NCI-H1417 treated with DMSO at 0.1 percent for 48 hours (cell line): ENCODE measurements at regions not wholly inside any gene's neighbourhood (a gene's known extent, or its start where the extent isn't known, plus 50 kb on each side); places are given as distances from the start of the nearest gene placed in this dataset.

ENCODE experiments used
- DNase-seq: peaks from one replicate; lab custom pipeline; 2025; lab: John Stamatoyannopoulos, UW

GRCh38 chr6:22883061-22883717 lies 313.8 kb downstream of the HDGFL1 start:
- DNase-seq = no peak

DNA sequence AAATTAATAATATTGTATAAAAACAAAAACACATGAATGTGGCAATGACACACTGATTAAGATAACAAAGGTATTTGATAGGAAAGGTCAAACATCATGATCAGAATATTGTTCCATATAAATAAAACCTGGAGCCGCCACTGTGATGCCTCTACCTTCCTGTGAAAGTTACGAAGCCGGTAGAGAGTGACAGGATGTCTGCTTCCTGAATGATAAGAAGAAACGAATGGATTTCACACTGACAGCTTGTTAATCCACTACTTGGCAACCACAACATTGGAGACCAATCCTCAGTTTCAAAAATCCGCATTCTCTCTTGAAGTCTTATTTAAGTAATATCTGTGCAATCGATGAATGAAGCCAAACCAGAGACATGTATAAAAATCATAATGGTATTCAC lies 315.1 kb downstream of the HDGFL1 start:
- no peak for DNase-seq

GRCh38 chr6:22886650-22887581 lies 317.6 kb downstream of the HDGFL1 start:
- peak; percentile 64 for DNase-seq

- no peak for DNase-seq
Measured at GRCh38 chr6:22888163-22888752, 318.9 kb downstream of the HDGFL1 start.

DNA sequence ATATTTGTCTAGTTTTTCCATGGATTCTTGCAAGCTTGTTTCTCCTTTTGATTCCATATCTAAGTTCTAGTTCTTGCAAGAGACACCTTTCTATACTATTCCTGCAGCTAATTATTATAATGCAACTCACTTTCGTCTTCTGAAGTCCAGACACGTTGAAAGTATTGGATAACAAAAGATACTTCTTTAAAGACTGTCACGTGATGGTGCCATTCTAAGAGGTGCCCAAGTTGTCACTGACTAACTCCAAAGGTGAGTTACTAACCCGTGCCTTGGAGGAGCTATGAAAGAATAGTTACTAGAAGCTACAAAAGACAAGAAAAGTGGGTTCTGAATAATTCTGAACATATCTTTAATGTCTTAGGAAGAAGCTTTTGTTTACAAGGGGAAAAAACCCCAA lies 322.6 kb downstream of the HDGFL1 start:
- no peak for DNase-seq

GRCh38 chr6:22892452-22892851 lies 323.1 kb downstream of the HDGFL1 start:
- DNase-seq = no peak

DNA sequence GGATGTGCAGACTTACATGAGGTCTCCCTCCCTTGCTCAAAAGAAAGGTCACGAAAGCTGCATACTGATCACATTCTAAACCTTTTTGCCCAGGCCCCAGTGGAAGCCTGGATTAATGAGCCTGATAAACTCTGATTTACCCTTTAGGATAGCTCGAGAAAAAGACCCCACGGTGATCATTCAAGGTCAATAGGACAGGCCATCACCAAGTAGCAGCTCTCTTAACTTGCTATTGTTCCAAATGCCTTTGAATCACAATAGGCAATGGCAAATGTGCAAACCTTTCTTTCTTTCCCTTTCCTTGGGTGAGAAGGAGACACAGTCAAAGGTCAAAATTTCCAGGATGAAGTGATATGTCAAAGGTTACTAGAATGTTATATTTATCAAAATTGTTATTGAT lies 327.3 kb downstream of the HDGFL1 start:
- no peak for DNase-seq

- no peak for DNase-seq
Measured at GRCh38 chr6:22899426-22899825, 330.1 kb downstream of the HDGFL1 start.

DNA sequence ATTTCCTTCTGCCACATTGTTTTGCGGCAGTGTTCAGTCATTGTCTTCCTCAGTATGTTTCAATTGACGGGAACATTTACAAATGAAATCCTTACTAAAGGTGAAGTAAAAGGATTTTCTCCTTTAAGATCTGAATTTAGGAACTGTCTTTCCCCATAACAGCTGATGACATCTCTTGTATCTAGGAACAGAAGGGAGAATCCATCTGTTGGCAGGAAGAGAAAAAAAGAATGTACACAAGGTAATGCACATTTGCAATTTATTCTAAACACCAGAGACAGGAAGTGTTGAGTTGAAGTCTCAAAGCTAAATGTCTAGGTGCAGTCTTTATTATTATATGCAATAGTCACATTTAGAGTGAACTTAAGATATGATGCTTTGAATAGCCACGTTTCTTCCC lies 334.5 kb downstream of the HDGFL1 start:
- no peak for DNase-seq

GRCh38 chr6:22904431-22904830 lies 335.1 kb downstream of the HDGFL1 start:
- DNase-seq = peak; percentile 12

DNA sequence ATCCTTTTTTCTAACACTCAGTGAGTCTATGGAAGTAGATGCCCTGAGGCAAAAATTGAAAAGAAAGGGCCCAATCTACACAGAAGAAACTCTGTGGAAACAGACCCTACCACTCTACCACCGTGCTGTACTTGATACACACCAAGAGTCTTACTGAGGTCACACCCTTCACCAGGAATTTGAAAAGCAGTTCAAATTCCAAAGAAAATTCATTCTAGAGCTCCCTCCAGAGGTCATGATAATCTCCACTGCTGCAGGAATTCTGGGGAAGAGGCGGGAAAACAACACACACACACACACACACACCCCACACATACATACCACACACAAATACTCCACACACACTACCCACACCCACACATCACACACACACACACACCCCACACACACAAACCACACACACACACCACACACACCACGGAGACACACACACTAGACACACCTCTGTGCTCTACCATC lies 336.8 kb downstream of the HDGFL1 start:
- DNase-seq = no peak

DNA sequence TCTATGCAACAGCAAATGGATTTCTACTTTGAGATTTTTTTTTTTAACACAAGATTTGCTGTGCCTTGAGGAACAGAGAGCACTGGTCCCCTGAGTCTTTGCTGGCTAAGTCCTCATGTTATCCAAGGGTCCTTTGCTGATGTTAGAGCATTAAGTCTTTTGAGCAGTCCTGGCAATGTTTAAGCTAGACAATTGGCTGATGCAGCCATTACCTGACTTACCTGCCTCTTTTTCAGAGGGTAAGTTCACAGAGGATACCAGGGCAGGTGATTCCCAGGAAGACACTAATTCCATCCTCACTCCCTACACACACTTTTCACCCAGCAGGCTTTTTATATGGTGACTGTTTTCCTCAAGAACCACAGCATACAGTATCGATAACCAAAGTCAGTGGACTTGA lies 337.7 kb downstream of the HDGFL1 start:
- no peak for DNase-seq

DNA sequence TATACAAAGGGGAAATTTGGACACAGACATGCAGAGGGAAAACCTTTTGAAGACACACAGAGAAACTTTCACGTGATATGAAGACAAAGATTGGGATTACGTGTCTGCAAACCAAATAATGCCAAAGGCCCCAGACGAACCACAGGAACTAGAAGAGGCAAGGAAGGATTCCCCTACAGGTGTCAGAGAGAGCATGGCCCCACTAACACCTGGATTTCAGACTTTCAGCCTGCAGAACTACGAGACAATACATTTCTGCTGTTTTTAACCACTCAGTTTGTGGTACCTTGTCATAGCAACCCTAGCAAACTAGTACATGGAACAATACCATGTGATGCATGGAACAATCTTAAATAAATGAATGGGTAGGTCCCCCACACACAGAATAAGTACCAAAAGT lies 341.0 kb downstream of the HDGFL1 start:
- no peak for DNase-seq

DNA sequence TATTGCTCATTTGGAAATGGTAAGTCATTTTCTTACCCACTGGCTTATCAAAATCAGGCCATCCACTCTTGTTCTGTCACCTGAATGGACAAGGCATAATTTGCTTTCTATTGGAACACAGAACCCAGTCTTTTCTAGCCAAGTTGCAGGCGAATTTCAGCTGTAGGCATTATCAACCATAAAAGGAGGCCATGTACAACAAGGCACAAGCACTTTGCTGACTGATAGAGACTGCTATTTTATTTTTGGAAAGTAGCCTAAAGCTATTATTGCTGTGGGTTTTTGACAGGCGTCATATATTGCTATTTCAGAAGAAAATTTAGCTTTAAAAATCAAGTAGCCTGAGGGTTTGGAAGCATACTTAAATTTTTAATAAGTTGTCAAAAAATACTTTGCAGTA lies 344.2 kb downstream of the HDGFL1 start:
- DNase-seq = no peak

- no peak for DNase-seq
Measured at GRCh38 chr6:22917344-22917743, 348.0 kb downstream of the HDGFL1 start.

DNA sequence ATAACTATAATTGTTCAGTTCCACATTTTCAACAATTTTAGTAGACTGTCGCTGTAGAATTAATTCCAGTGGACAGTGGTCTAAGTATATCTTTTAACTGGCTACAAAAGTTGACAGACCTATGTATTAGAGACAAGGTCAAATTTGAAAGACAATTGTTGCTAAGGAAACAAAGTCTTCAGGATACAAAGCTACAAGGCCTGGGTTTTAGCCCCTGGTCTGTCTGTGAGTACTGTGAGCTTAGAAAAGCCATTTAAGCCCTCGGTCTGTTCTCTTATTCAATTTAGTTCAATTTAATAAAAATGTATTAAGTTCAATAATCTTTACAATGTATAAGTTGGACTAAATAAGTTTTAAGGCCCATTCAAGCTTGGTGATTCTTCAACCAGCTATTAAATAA lies 352.5 kb downstream of the HDGFL1 start:
- no peak for DNase-seq

- DNase-seq = no peak
Measured at GRCh38 chr6:22925304-22925835, 356.0 kb downstream of the HDGFL1 start.

- no peak for DNase-seq
Measured at GRCh38 chr6:22925920-22926789, 356.8 kb downstream of the HDGFL1 start.

DNA sequence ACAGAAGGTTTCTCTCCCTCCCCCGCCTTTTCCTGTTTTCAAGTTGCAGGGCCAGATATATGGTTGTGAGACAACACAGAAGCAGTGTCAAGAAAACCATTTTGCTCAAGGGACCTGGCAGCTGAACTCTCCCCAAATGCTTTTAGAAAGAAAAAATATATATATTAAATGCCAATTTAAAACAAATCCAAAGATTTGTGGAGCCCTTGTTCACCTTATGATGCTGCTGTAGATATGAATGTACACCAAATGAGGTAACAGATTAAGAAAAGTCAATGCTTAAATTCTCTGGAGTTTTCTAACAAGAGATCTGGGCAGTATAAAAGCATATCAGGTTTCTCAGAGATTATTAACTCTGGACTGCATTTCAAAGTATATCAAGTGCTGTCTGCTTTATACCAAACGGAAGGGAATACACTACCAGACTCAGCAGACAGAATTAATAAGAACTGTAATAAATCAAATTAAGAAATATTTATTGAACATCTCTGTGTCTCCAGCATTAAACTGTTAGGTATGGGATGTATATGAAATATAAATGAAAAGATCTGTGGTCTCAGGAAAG lies 357.5 kb downstream of the HDGFL1 start:
- DNase-seq = no peak

DNA sequence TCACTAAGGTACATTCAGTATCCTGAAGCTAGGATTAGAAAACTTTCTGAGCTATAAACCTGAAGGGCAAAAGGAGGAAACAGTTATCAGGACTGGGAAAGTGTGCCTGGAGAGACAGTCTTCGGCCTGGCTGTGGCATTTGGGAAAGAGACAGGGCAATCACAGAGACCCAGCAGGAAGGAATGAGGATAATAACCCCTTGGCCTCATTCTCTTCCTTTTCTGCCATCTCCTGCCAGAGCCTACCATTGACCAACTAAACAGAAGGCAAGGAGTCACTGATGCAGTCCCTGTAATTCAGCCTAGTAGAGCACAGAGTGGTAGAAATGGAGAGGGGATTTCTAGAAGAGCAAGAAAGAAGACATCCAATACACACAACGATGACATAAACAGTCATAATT lies 359.4 kb downstream of the HDGFL1 start:
- no peak for DNase-seq

GRCh38 chr6:22929311-22929985 lies 360.1 kb downstream of the HDGFL1 start:
- DNase-seq = no peak
